ENCODE measurements at regions not wholly inside any gene's neighbourhood (a gene's known extent, or its start where the extent isn't known, plus 50 kb on each side); places are given as distances from the start of the nearest gene placed in this dataset.
"Not testable (repeated sequence)": the region's sequence is repeated elsewhere in the genome, so short reads cannot be mapped to it uniquely, and the experiment has no call there.

GRCh38 chrX:56031409-56031808 lies 200.7 kb upstream of the KLF8 start:
- H3K27me3 ChIP-seq: no peaks in the 10 kb centered on the region
- TF ChIP-seq CTCF (IDR thresholded peaks at IDR 0.05) (no peak), POLR2A (IDR thresholded peaks at IDR 0.05) (no peak)
- no peak overlapping the region for H3K4me3 ChIP-seq
- H3K36me3 ChIP-seq (replicated peaks in 1 of 2): no peaks in the 10 kb centered on the region
- no peaks in the 10 kb centered on the region for H3K9me3 ChIP-seq (replicated peaks in 1 of 3)
- 82 to 96% (median 91%) methylated on average over 13 of the region's 13 CpGs; no CpG with 5 or more reads in 1 of the 4 donors for WGBS, 4 donors
- intact Hi-C loops (cut with DNase I): no loop called here
- no peak for DNase-seq
- no peak overlapping the region for H3K27ac ChIP-seq
- no peaks in the 10 kb centered on the region for H3K4me1 ChIP-seq (replicated peaks in 1 of 2)

DNA sequence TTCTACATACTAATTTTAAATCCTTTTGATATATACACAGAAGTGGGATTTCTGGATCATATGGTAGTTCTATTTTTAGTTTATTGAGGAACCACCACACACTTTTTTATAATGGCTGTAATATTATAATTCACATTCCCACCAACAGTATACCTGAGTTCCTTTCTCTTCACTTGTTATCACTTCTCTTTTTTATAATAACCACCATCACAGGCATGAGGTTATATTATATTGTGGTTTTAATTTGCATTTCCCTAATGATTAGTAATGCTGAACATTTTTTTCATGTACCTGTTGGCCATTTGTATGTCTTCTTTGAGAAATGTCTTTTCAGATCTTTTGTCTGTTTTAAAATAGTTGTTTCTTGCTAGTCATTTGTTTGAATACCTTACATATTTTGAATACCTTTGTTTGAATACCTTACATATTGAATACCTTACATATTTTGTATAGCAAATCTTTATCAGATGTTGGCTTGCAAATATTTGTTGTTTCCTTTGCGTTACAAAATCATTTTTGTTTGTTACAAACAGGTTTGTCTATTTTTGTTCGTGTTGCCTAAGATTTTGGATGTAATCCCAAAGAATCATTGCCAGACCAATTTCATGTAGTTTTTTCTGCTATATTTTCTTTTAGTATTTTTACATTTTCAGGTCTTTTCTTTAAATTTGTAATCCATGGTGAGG lies 198.5 kb upstream of the KLF8 start:
- TF ChIP-seq CTCF (IDR thresholded peaks at IDR 0.05): no peak
- TF ChIP-seq POLR2A (IDR thresholded peaks at IDR 0.05): no peak
- no peaks in the 10 kb centered on the region for H3K27me3 ChIP-seq
- no peak overlapping the region for H3K4me3 ChIP-seq
- intact Hi-C loops (cut with DNase I): no loop called here
- DNase-seq: no peak
- H3K36me3 ChIP-seq (replicated peaks in 1 of 2): no peaks in the 10 kb centered on the region
- H3K9me3 ChIP-seq (replicated peaks in 1 of 3): no peaks in the 10 kb centered on the region
- 56 to 76% (median 64%) methylated on average over 2 of the region's 2 CpGs for WGBS, 4 donors
- H3K4me1 ChIP-seq (replicated peaks in 1 of 2): no peaks in the 10 kb centered on the region
- no peak overlapping the region for H3K27ac ChIP-seq

DNA sequence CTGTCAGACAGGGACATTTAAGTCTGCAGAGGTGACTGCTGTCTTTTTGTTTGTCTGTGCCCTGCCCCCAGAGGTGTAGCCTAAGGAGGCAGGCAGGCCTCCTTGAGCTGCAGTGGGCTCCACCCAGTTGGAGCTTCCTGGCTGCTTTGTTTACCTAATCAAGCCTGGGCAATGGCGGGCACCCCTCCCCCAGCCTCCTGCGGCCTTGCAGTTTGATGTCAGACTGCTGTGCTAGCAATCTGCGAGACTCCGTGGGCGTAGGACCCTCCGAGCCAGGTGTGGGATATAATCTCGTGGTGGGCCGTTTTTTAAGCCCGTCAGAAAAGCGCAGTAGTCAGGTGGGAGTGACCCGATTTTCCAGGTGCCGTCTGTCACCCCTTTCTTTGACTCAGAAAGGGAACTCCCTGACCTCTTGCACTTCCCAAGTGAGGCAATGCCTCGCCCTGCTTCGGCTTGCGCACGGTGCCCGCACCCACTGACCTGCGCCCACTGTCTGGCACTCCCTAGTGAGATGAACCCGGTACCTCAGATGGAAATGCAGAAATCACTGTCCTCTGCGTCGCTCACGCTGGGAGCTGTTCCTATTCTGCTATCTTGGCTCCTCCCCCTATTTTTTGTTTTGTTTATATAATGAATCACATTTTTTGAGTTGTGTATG lies 179.4 kb upstream of the KLF8 start:
- H3K36me3 ChIP-seq (replicated peaks in 1 of 2); DNase-seq; intact Hi-C loops (cut with DNase I); H3K4me1 ChIP-seq (replicated peaks in 1 of 2); H3K4me3 ChIP-seq; H3K27ac ChIP-seq; H3K27me3 ChIP-seq: not testable (repeated sequence)
- H3K9me3 ChIP-seq (replicated peaks in 1 of 3): peaks cover 0 to 11% (median 0%) of the 10 kb centered on the region in 3 donors
- 74 to 96% (median 90%) methylated on average over 11 to 22 of the region's 22 CpGs for whole genome bisulfite sequencing, 4 donors

- Histone ChIP-seq H3K27me3 (no peaks in the 10 kb centered on the region), H3K36me3 (replicated peaks in 1 of 2) (no peaks in the 10 kb centered on the region), H3K4me1 (replicated peaks in 1 of 2) (no peaks in the 10 kb centered on the region), H3K4me3 (no peak overlapping the region), H3K9me3 (replicated peaks in 1 of 3) (peaks cover 0 to 11% (median 0%) of the 10 kb centered on the region in 3 donors), H3K27ac (no peak overlapping the region)
- 60 to 90% (median 84%) methylated on average over 1 to 4 of the region's 4 CpGs for WGBS, 4 donors
- TF ChIP-seq POLR2A (IDR thresholded peaks at IDR 0.05) (no peak), CTCF (IDR thresholded peaks at IDR 0.05) (no peak)
- intact Hi-C loops (cut with DNase I): no loop called here
- DNase-seq: no peak
These were observed 174.8 kb upstream of the KLF8 start for GRCh38 chrX:56057325-56057724.

DNA sequence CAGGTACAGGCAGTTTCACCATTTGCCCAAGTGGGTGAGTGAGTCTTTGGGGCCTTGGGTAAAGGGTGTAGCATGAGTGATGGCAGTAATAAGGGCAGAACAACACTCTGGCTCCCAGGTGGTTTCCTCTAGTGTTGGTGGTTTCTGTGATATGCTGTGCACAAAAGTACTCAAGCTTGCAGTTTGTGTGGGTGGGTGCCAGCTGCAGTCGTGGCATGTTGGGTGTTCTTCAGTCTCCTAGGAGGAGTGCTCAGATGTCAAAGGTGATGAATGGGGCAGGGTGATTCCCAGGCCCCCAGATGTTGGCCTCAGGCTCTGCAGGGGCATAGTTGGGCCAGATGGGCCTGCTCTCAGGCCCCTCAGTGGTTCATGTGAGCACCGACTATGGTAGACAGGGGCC lies 166.1 kb upstream of the KLF8 start:
- no peak overlapping the region for H3K4me3 ChIP-seq
- TF ChIP-seq POLR2A (IDR thresholded peaks at IDR 0.05): no peak
- no peak for TF ChIP-seq CTCF (IDR thresholded peaks at IDR 0.05)
- H3K36me3 ChIP-seq (replicated peaks in 1 of 2): no peaks in the 10 kb centered on the region
- no peaks in the 10 kb centered on the region for H3K9me3 ChIP-seq (replicated peaks in 1 of 3)
- WGBS, 4 donors: 20 to 65% (median 52%) methylated on average over 1 to 2 of the region's 2 CpGs
- no peak for DNase-seq
- intact Hi-C loops (cut with DNase I): no loop called here
- H3K27ac ChIP-seq: no peak overlapping the region
- no peaks in the 10 kb centered on the region for H3K27me3 ChIP-seq
- H3K4me1 ChIP-seq (replicated peaks in 1 of 2): no peaks in the 10 kb centered on the region
